ENCODE measurements at regions not wholly inside any gene's neighbourhood (a gene's known extent, or its start where the extent isn't known, plus 50 kb on each side); places are given as distances from the start of the nearest gene placed in this dataset.

DNA sequence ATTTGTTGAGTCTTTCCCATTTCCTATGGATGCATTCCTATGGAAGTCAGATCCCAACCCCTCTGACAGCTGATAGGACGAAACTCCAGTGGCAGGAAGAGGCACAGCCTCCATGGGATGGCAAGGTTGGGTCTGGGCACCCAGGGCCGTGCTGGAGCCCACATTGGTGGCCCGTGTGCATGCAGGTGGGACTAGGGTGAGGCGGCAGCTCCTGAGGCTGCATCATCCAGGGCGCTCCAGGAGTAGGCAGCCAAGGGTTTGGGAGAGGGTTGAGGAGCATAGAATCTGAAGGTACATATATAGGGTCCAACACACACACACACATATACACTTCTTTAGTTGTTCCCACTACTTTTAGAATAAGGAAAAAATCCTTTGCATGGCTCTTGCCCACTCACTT, 81.4 kb upstream of the BMPER start:
- no peak for TF ChIP-seq POLR2A (IDR thresholded peaks at IDR 0.05)
- TF ChIP-seq, protein P1, sequence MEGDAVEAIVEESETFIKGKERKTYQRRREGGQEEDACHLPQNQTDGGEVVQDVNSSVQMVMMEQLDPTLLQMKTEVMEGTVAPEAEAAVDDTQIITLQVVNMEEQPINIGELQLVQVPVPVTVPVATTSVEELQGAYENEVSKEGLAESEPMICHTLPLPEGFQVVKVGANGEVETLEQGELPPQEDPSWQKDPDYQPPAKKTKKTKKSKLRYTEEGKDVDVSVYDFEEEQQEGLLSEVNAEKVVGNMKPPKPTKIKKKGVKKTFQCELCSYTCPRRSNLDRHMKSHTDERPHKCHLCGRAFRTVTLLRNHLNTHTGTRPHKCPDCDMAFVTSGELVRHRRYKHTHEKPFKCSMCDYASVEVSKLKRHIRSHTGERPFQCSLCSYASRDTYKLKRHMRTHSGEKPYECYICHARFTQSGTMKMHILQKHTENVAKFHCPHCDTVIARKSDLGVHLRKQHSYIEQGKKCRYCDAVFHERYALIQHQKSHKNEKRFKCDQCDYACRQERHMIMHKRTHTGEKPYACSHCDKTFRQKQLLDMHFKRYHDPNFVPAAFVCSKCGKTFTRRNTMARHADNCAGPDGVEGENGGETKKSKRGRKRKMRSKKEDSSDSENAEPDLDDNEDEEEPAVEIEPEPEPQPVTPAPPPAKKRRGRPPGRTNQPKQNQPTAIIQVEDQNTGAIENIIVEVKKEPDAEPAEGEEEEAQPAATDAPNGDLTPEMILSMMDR (IDR thresholded peaks at IDR 0.05), result no peak

Data from heart left ventricle (tissue), 13 donors.